Mammary epithelial cell (primary cell): ENCODE measurements at regions not wholly inside any gene's neighbourhood (a gene's known extent, or its start where the extent isn't known, plus 50 kb on each side); places are given as distances from the start of the nearest gene placed in this dataset.

Experiments used
- CTCF ChIP-seq, 2 donors: IDR thresholded peaks in 1 of 2; conservative IDR thresholded peaks in 1 of 2; 2 replicates each; pipeline ENCODE4 v1.5.1; 2011 to 2012; ENCODE audit warnings: inconsistent platforms in 2 of 2, low read length in 2 of 2, mild to moderate bottlenecking in 2 of 2, control low read depth in 1 of 2, low read depth in 1 of 2; ENCODE audit not compliant: insufficient read depth in 1 of 2; ENCODE audit errors: extremely low read depth in 1 of 2
- EZH2 ChIP-seq: IDR thresholded peaks from 2 replicates; pipeline ENCODE4 v1.6.1; 2012; ENCODE audit warnings: low read length, inconsistent platforms, borderline replicate concordance

GRCh38 chr6:134607411-134607810 is 289.5 kb upstream of the SGK1 start:
- no peak for TF ChIP-seq CTCF (conservative IDR thresholded peaks at IDR 0.05 in 1 of 2, IDR thresholded peaks at IDR 0.05 in 1 of 2; ENCODE audit: extremely low read depth in 1 of 2, insufficient read depth in 1 of 2, low read depth in 1 of 2, low read length in 2 of 2)
- no peak for TF ChIP-seq EZH2
